GM12875 (cell line): ENCODE measurements at regions not wholly inside any gene's neighbourhood (a gene's known extent, or its start where the extent isn't known, plus 50 kb on each side); places are given as distances from the start of the nearest gene placed in this dataset.

Source experiments
- H3K4me3 ChIP-seq: one replicate; pipeline ENCODE4 v1.5.1; 2011; ENCODE audit warnings: low read depth, low read length, control low read depth
- CTCF ChIP-seq: IDR thresholded peaks from 2 replicates; pipeline ENCODE4 v1.5.1; 2011; ENCODE audit warnings: low read depth, mild to moderate bottlenecking, control low read depth, inconsistent platforms, low read length, moderate library complexity, borderline replicate concordance; ENCODE audit not compliant: insufficient read depth

- TF ChIP-seq CTCF = no peak
- H3K4me3 ChIP-seq = no peak overlapping the region
Measured at GRCh38 chr20:24166412-24166811, 177.8 kb upstream of the GGTLC1 start.

GRCh38 chr20:24166123-24166381 is 177.5 kb upstream of the GGTLC1 start:
- no peak overlapping the region for H3K4me3 ChIP-seq
- no peak for TF ChIP-seq CTCF

DNA sequence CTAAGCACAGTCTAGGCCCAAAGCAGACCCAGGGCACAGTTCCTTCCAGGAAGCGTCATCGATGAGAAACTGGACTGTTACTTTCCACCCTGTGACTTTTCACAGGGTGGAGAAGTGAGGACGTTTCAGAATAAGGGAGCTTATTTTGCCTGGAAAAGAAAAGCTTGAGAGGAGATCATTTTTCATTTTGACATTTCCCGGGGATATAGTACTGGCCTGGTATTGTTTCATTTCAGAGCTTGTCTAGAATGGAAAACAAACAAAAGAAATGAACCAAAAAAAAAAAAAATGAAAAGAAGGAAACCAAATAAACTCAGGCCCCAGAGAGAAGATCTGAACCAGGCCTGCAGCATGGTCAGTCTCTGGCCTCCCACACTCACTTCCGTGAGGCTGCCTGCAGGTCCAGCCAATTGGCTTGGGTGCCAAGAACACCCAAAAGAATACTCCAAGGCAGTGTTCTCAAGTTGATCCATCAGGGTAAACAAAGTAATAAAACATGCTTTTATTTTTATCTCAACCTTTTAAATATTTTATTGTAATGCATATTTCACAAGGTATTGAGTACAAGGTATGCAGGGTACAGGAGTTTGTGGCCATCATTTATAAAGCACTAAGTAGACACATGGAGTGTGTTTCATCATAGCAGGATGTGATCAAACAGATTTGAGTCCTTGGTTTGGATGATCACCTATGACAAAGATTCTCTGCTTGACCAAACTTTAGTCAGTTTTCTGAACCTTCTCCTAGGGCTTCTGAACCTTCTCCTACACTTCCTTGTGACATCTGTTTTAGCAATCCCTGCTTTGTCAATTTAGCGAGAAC is 176.9 kb upstream of the GGTLC1 start:
- no peak overlapping the region for H3K4me3 ChIP-seq
- no peak for TF ChIP-seq CTCF

- TF ChIP-seq CTCF = peak; percentile 54; the same call in 1 of the 2 replicates
- no peak overlapping the region for H3K4me3 ChIP-seq
Measured at GRCh38 chr20:24164360-24164759, 175.8 kb upstream of the GGTLC1 start.

DNA sequence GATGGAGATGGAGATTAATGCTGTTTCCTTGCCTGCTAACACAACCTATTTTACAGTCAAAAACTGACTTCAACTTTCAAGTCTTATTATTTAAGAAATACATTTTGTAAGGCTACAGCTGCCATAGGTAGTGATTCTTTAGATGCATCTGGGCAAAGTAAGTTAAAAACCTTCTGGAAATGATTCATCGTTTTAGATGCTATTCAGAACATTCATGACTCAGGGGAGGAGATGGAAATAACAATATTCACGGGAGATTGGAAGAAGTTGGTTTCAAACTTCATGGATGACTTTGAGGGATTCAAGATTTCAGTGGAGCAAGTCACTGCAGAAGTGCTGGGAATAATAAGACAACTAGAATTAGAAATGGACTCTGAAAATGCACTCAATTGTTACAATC is 174.9 kb upstream of the GGTLC1 start:
- H3K4me3 ChIP-seq = no peak overlapping the region
- no peak for TF ChIP-seq CTCF

DNA sequence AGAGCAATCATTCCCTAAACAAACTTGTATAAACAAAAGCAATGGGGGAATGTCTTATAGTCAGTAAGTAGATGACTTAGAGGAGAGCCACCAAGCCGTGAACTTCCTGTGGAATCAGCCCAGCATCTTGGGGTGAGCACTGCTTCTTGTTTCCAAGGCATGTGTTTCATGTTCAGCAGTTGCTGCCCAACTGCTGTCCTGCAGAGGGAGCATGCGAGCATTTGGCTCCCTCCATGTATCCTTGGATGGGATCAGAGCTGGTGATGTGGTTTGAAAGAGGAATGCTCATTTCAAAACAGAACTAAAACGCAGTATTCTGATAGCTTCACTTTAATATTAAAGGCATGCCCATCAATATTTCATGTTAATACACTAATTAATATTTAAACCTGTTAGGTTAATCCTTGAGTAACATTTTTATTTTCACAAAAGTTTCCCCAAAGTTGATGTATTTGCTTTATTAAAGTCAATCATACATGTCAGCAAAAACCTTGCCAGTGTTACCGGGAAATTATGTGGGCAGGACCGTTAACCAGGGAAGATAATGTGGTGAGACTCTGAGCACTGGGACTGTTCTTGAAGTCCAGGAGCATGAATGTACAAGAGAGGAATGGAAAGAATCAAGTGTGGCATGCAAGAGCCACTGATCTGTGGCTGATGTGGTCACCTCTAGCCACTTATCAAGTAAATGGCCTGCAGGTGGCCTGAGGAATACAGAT is 172.1 kb upstream of the GGTLC1 start:
- no peak overlapping the region for H3K4me3 ChIP-seq
- peak; percentile 69 for TF ChIP-seq CTCF

DNA sequence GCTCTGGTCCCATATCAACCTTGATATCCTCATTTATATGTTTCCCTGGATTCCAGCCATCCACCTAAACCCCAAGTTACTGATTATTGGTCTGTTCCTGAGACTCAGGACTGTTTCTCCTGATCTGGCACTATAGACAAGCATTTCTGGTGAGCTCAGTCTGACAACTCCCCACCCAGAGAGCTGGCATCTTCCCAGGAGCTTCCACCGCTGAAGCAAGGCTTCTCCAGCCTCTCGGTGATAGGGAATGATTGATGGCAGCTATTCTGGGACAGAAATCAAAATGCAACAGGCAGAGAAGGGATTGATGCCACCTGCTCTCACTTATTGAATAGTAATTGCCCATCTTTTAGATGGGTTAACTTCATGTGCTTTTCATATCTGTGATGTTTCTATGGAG is 169.7 kb upstream of the GGTLC1 start:
- no peak for TF ChIP-seq CTCF
- H3K4me3 ChIP-seq = no peak overlapping the region
